Stimulated activated CD4-positive, alpha-beta T cell treated with anti-CD3 and anti-CD28 coated beads, Interleukin-12 subunit alpha, Interleukin-12 subunit beta, amount 100 ng/mL, for 48 hours (primary cell): ENCODE measurements at regions not wholly inside any gene's neighbourhood (a gene's known extent, or its start where the extent isn't known, plus 50 kb on each side); places are given as distances from the start of the nearest gene placed in this dataset.

Experiments used
- DNase-seq, 3 donors: peaks; one replicate each; pipeline ENCODE4 v3.0.0-alpha.2; 2020; ENCODE audit warnings: low read depth in 2 of 3, low spot score in 1 of 3

DNA sequence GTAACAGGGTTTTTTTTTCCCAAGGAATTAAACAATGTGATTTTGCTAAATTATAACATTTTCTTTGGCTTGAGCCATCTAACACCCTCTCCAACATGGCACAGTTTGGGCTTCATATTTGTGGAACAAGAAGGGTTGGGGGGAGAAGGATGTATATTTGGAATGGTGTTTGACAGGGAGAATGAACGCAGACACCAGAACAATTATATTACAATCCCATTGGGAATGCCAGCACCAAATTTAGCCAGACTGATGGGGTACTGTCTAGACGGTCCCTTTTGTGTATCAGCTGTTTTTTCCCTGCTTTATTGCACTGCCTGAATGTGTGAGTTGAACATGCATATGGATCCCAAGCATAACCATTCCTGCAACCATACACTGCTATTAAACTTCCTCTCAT is 130.9 kb upstream of the TMEM161B start:
- DNase-seq, result no peak

DNA sequence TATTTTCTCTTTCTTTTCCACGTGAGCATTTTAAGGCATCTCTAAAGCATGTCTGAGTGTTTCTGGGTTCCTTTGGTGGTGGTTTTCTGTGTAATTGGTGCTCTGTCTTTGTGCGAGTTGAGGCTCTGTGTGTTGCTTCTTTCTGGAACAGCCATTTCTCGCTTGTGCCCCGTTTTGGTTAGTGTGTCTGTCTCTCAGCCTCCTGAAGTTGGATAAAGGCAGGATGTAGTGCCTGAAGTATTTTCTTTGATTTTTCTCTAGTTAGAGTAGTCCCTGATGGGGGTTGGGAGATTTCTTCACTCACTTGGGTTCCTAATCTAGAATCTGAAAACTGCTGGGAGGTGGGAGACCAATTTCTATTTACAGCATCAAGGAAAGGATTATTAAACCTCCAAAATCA is 129.7 kb upstream of the TMEM161B start:
- no peak for DNase-seq

DNA sequence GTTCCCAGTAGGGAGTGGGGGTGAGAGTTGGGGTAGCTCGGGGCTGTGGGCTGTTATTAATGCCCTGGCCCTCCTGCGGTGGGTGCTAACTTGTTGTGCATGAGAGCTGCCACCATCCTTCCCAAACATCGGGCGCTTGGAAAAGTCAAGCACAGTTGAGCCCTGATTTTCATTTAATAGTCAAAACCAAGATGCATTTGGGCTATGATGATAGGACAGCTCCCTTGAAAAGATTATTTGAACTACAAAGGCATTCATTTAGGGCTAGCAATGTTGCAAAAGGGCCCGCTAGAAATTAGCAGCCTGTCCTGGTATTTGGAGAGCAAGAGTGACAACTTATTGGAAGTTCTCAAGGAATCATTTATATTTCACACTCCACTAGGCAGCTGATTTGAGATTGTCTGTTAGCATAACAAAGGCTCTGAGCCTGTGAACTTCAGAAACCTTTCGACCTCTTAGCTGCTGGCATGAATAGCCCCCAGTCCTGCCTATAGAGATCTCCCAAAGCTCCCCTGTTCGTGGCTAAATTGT is 128.2 kb upstream of the TMEM161B start:
- no peak for DNase-seq

- DNase-seq, result no peak
Measured at GRCh38 chr5:88396000-88396535, 127.4 kb upstream of the TMEM161B start.

DNA sequence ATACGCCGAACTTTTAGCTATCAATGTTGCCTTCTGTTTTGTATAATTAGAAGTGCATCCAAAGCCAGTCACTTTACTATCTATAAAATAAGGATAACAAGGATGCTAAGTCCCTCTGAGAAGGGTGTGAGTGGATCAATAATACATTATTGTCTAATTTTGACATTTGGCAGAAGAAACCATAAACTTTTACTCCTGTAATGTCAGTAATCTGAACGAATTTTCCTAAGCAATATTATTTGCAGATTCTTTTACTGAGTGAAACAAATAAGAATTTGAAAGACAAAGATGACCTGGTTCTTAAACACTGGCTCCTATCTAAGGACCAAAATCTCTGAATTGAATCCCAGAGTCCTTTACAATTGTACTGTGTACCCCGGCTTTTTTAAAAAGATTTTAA is 126.6 kb upstream of the TMEM161B start:
- no peak for DNase-seq

DNA sequence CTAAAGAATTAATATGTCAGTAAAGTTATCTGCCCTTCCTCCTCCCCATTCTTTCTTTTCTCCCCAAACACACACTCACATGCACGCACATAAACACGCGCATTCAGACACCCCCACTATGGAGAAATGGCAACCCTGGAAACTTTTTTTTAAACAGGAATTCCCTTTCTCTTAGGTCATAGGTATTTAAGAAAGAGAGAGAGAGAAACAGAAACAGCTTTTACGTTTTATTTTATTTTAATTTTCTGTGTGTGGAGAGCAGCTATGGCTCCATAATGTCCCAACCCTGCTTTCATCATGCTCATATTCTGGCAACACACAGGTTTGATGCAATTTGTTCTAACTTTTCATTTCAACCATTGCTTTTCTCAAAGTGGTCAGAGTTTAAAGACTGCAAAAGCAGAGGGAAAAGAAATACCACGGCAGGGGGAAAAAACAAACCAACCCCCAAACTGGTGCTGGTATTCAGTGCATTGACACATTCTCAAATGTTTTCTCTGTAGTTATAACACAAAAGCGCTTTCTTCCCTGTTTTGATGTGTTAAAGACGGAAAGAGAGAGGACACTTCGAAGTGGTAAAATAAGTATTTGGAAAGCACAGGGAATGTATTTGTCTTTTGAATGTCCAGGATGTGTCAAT is 126.0 kb upstream of the TMEM161B start:
- no peak for DNase-seq

- no peak for DNase-seq
Measured at GRCh38 chr5:88393716-88394535, 125.3 kb upstream of the TMEM161B start.

DNA sequence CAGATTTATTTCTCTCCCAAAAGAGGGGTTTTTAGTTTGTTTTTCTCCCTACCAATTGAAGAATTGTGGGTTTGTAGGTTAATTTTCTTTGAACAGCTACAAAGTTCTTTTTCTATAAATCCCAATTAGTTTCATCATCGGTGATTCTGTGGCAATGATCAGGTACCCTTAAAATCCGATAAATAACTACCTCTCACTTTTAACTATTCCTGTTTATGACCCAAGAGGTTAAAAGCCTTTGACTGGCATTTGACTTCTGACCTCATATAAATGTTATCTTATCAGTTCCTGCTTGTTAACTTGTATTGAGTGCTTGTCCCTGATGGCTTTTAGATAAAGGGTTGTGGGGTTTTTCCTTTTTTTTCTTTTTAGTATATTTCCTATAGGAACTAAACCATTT is 124.4 kb upstream of the TMEM161B start:
- DNase-seq, result no peak

GRCh38 chr5:88391991-88392390 is 123.3 kb upstream of the TMEM161B start:
- no peak for DNase-seq

DNA sequence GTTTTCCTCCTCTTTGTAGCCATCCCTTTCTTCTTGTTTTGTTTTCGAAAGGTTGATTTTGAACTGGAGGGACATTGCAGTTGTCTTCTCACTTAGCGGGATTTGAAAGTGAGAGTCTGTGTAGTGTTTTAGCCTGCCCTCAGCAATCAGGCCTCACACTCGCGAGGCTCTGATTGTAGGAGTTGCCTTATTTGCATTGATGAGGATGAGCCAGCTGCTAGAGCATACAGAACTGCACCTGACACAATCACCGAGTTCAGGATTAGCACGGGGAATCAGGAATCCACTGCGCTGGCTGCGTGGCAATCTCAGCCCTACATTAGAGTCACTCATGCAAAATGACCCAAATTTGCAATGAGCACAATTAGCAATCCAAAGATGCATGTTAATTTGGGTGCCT is 122.5 kb upstream of the TMEM161B start:
- DNase-seq, result no peak

DNA sequence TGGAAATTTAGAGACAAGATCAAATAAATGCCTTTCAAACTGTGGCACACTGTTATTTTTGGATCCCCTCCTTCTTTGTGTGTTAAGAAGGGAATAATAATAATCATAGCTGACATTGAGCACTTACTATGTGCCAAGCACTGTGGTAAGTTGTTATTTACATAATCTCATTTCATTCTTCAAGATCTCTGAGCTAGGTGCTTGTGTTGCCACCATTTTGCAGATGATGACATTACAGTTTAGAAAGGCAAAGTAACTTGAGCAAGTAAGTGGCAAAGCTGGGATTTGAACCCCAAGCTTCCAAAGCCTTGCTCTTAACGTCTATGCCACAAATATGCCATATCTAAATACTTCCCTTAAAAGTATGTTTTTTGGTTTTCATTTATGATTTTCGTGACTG is 121.8 kb upstream of the TMEM161B start:
- no peak for DNase-seq

- no peak for DNase-seq
Measured at GRCh38 chr5:88390096-88390441, 121.4 kb upstream of the TMEM161B start.

DNA sequence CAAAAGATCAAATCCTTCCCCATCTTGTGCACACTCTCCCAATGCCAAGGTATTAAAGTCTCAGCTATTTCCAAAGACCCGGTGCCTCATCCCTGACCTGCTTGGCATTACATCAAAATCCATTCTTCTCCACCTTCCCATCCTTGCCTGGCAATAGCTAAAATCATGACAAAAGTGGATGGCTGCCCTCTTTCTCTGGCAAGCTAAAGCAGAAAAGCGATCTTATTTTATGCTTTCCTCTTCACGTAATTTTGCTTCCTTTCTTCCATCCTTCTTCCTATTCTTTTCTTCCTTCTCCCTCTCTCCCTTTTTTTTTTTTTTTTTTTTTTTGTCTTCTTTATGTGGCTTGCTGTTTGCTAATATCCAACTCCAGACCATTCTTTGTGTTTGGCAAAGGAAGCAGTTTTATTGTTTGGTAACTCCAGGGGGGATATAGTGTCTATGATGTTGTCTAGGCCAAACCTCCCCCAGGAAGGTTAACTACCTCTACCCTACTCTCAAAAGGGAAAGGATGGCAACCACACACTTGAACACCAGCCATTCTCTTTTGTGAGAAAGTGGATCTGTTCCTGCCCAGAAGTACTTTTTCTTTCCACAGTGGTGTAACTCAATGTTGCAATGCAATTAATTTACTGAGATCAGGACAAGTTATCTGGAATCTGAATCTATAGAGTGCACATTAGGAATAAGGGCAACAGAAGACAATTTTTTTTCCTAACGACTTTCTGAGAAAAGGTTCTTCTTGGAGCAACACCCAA is 120.9 kb upstream of the TMEM161B start:
- no peak for DNase-seq

- DNase-seq, result no peak
Measured at GRCh38 chr5:88388476-88389337, 120.1 kb upstream of the TMEM161B start.

DNA sequence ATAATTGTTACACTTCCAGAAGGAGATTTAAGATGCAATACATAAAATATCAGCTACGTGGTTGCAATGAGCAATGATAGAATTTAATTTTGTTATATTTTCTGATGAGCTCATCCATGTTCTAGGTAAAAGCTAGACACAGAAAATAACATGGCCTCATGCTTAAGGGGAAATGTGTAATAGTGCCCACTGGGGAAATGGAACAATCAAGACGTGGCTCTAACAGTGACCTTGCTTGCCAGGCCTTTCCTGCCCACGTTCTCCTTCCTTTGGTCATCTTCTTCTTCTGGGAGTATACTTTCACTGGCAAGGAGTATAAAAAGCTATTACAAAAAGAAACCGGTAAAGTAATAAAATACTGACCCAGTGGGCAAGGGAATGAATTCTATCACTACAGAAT is 116.2 kb upstream of the TMEM161B start:
- no peak for DNase-seq

DNA sequence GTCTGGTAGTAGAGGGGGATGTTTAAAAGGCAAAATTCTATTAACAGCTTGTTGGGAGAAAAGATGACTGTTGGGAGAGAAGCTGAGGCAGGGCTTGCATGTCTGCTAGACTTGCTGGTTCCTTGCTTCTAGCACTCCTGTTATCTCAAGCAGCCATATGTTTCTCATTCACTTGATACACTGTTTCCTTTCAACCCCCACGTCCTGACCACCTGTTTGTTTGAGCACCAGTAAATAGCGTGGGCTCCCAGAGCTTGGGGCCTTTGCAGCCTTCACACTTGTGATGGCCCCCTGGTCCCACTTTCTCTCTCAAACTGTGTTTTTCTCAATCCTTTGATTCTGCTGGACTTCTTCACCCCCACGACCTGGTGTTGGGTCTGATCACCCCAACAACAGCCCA is 111.7 kb upstream of the TMEM161B start:
- DNase-seq, result no peak

DNA sequence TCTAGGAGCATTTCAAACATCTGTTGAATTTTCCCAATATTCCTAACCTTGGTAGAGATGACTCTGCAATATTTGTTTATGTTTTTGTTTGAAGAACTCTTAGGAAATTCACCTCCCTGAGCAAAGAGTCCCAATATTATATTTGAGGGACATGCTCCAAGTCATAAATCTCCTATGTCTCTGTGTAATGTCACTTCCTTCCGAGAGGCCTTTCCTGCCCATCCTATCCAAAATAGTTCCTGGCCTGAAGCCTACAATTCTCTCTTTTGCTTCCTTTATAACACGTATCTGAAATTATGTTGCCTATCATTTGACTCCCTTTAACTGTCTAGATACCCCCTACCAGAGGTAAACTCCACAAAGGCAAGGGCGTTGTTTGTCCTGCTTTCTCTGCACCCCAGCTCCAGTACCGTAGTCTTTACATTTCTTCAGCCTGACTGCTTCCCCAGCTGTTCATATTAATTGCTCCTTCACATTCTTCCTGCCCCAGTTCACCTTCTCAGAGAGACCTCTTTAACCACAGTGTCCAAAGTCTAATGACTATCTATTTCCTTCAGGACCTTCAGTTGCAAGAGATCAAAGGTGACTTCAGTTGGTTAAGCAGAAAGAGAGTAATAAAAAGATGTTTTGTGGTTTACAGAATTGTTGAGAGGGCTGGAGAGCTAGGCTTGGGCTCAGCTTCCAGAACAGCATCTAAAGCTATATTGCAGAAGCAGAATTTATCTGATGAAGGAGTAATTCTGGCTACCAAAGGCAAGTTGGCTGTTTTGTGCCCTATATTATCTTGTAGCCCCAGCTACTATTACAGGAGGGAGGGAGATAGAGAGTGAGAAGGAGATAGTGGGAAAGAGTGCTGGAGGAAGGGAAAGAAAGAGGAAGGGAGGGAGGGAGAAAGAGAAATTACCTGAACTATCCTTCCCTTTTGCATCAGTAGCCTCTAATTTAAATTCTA is 109.3 kb upstream of the TMEM161B start:
- DNase-seq, result no peak

GRCh38 chr5:88377240-88377639 is 108.6 kb upstream of the TMEM161B start:
- DNase-seq, result no peak

DNA sequence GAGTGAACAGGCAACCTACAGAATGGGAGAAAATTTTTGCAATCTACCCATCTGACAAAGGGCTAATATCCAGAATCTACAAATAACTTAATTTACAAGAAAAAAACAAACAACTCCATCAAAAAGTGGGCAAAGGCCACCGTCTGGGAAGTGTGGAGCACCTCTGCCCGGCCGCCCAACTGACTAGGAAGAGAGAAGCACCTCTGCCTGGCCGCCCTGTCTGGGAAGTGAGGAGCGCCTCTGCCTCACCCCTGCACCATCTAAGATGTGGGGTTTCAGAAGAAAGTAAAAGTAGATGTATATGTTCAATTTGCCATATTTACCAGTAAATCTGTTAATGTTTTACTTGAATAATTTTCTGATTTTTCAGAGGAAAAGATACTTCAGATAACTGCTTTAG is 108.1 kb upstream of the TMEM161B start:
- no peak for DNase-seq

GRCh38 chr5:88374391-88374790 is 105.7 kb upstream of the TMEM161B start:
- no peak for DNase-seq
